HG03442 (cell line): ENCODE measurements at regions not wholly inside any gene's neighbourhood (a gene's known extent, or its start where the extent isn't known, plus 50 kb on each side); places are given as distances from the start of the nearest gene placed in this dataset.
"Not testable (repeated sequence)": the region's sequence is repeated elsewhere in the genome, so short reads cannot be mapped to it uniquely, and the experiment has no call there.

Experiments
- ATAC-seq: cut with Tn5 transposase; IDR thresholded peaks from one replicate; pipeline ENCODE4 v1.9.1; 2021; ENCODE audit warnings: mild to moderate bottlenecking, moderate library complexity; ENCODE audit not compliant: unreplicated experiment

- no peak for ATAC-seq
Measured at GRCh38 chr7:94169682-94170081, 165.5 kb upstream of the BET1 start.

GRCh38 chr7:94170836-94171235 is 166.7 kb upstream of the BET1 start:
- ATAC-seq = peak; percentile 93

GRCh38 chr7:94173436-94173835 is 169.3 kb upstream of the BET1 start:
- ATAC-seq = no peak

GRCh38 chr7:94174375-94174774 is 170.2 kb upstream of the BET1 start:
- no peak for ATAC-seq

GRCh38 chr7:94174956-94175355 is 170.8 kb upstream of the BET1 start:
- no peak for ATAC-seq

GRCh38 chr7:94176694-94177200 is 172.6 kb upstream of the BET1 start:
- no peak for ATAC-seq

- no peak for ATAC-seq
Measured at GRCh38 chr7:94177441-94177840, 173.3 kb upstream of the BET1 start.

GRCh38 chr7:94178230-94178629 is 174.1 kb upstream of the BET1 start:
- peak; percentile 96 for ATAC-seq

- no peak for ATAC-seq
Measured at GRCh38 chr7:94179466-94179865, 175.3 kb upstream of the BET1 start.

- ATAC-seq = no peak
Measured at GRCh38 chr7:94182066-94182465, 177.9 kb upstream of the BET1 start.

- no peak for ATAC-seq
Measured at GRCh38 chr7:94182721-94183120, 178.6 kb upstream of the BET1 start.

- no peak for ATAC-seq
Measured at GRCh38 chr7:94183289-94183749, 179.2 kb upstream of the BET1 start.

- ATAC-seq = no peak
Measured at GRCh38 chr7:94183891-94184290, 179.7 kb upstream of the BET1 start.

GRCh38 chr7:94188350-94188749 is 184.2 kb upstream of the BET1 start:
- ATAC-seq = no peak

- ATAC-seq = no peak
Measured at GRCh38 chr7:94190599-94191061, 186.5 kb upstream of the BET1 start.

- not testable (repeated sequence) for ATAC-seq
Measured at GRCh38 chr7:94194426-94194825, 190.3 kb upstream of the BET1 start.

- no peak for ATAC-seq
Measured at GRCh38 chr7:94195201-94195600, 191.0 kb upstream of the BET1 start.

- no peak for ATAC-seq
Measured at GRCh38 chr7:94195813-94196212, 191.7 kb upstream of the BET1 start.

- no peak for ATAC-seq
Measured at GRCh38 chr7:94205529-94205928, 189.2 kb upstream of the COL1A2 start.

GRCh38 chr7:94206295-94206694 is 188.4 kb upstream of the COL1A2 start:
- no peak for ATAC-seq

GRCh38 chr7:94212160-94212559 is 182.5 kb upstream of the COL1A2 start:
- ATAC-seq = no peak

- no peak for ATAC-seq
Measured at GRCh38 chr7:94216944-94217461, 177.7 kb upstream of the COL1A2 start.

- ATAC-seq = no peak
Measured at GRCh38 chr7:94217766-94218165, 176.9 kb upstream of the COL1A2 start.
